HEK293T (cell line): ENCODE measurements at regions not wholly inside any gene's neighbourhood (a gene's known extent, or its start where the extent isn't known, plus 50 kb on each side); places are given as distances from the start of the nearest gene placed in this dataset.
"Not testable (repeated sequence)": the region's sequence is repeated elsewhere in the genome, so short reads cannot be mapped to it uniquely, and the experiment has no call there.

Experiments
- CTCF ChIA-PET: fragments of 350-600 bp; formaldehyde crosslinking; extraction: SDS; loops from one replicate; lab custom pipeline; 2021; ENCODE audit warnings: antibody characterized with exemption, inconsistent platforms; lab: Yijun Ruan, JAX
- POLR2A ChIA-PET: fragments of 350-600 bp; formaldehyde crosslinking; extraction: SDS; loops from one replicate; lab custom pipeline; 2020; ENCODE audit warnings: antibody characterized with exemption, inconsistent platforms; lab: Yijun Ruan, JAX
- DNase-seq: peaks from one replicate; pipeline ENCODE4 v3.0.0; 2012; ENCODE audit warnings: mixed read lengths; ENCODE audit errors: extremely low spot score
- ARNT ChIP-seq: fragments of 450-650 bp; IDR thresholded peaks from 2 replicates; pipeline ENCODE4 v1.6.1; 2017; ENCODE audit warnings: mild to moderate bottlenecking
- BHLHE40 ChIP-seq: fragments of 450-650 bp; IDR thresholded peaks from 2 replicates; pipeline ENCODE4 v1.6.1; 2016; ENCODE audit warnings: mild to moderate bottlenecking, moderate library complexity, borderline replicate concordance
- CTBP1 ChIP-seq: fragments of 450-650 bp; IDR thresholded peaks from 2 replicates; pipeline ENCODE4 v1.6.1; 2016; ENCODE audit warnings: borderline replicate concordance
- ELF4 ChIP-seq: fragments of 450-650 bp; IDR thresholded peaks from 2 replicates; pipeline ENCODE4 v1.6.1; 2017; ENCODE audit warnings: antibody characterized with exemption
- FOXA1 ChIP-seq: fragments of 450-650 bp; IDR thresholded peaks from 2 replicates; pipeline ENCODE4 v1.6.1; 2016; ENCODE audit warnings: mild to moderate bottlenecking
- FOXK2 ChIP-seq: fragments of 450-650 bp; IDR thresholded peaks from 2 replicates; pipeline ENCODE4 v1.6.1; 2016; ENCODE audit warnings: mild to moderate bottlenecking
- FOXM1 ChIP-seq: fragments of 450-650 bp; IDR thresholded peaks from 2 replicates; pipeline ENCODE4 v1.6.1; 2017; ENCODE audit warnings: mild to moderate bottlenecking, borderline replicate concordance
- HDGF ChIP-seq: fragments of 450-650 bp; IDR thresholded peaks from 2 replicates; pipeline ENCODE4 v1.6.1; 2017; ENCODE audit warnings: antibody characterized with exemption, borderline replicate concordance
- L3MBTL2 ChIP-seq: fragments of 450-650 bp; conservative IDR thresholded peaks from 2 replicates; pipeline ENCODE4 v1.6.1; 2016; ENCODE audit warnings: mild to moderate bottlenecking
- LEF1 ChIP-seq: fragments of 450-650 bp; IDR thresholded peaks from 2 replicates; pipeline ENCODE4 v1.6.1; 2017; ENCODE audit warnings: mild to moderate bottlenecking, borderline replicate concordance
- NFRKB ChIP-seq: fragments of 450-650 bp; IDR thresholded peaks from 2 replicates; pipeline ENCODE4 v1.6.1; 2016; ENCODE audit warnings: mild to moderate bottlenecking, moderate library complexity
- PKNOX1 ChIP-seq: fragments of 450-650 bp; IDR thresholded peaks from 2 replicates; pipeline ENCODE4 v1.6.1; 2016
- SP1 ChIP-seq: fragments of 450-650 bp; IDR thresholded peaks from 2 replicates; pipeline ENCODE4 v1.6.1; 2017
- SUZ12 ChIP-seq: fragments of 450-650 bp; IDR thresholded peaks from 2 replicates; pipeline ENCODE4 v1.6.1; 2016; ENCODE audit warnings: mild to moderate bottlenecking
- TARDBP ChIP-seq: fragments of 450-650 bp; IDR thresholded peaks from 2 replicates; pipeline ENCODE4 v1.6.1; 2016
- ZNF384 ChIP-seq: fragments of 450-650 bp; IDR thresholded peaks from 2 replicates; pipeline ENCODE4 v1.6.1; 2016

- no peak for DNase-seq
- ChIA-PET POLR2A (no interaction called here), CTCF (no interaction called here)
- TF ChIP-seq NFRKB, result no peak
- TF ChIP-seq TARDBP, result no peak
- no peak for TF ChIP-seq HDGF
- no peak for TF ChIP-seq L3MBTL2
- TF ChIP-seq ARNT, result no peak
- no peak for TF ChIP-seq LEF1
- no peak for TF ChIP-seq ZNF384
- TF ChIP-seq FOXM1, result no peak
- no peak for TF ChIP-seq BHLHE40
- TF ChIP-seq FOXK2, result no peak
- TF ChIP-seq FOXA1, result no peak
- no peak for TF ChIP-seq SUZ12
- TF ChIP-seq PKNOX1, result no peak
- no peak for TF ChIP-seq ELF4
- TF ChIP-seq CTBP1, result no peak
- TF ChIP-seq SP1, result no peak
Observed at GRCh38 chr12:33771889-33772288, 250.4 kb upstream of the ALG10 start.

- POLR2A ChIA-PET, DNase-seq, CTCF ChIA-PET: not testable (repeated sequence)
Observed at GRCh38 chr12:33773091-33773490, 249.2 kb upstream of the ALG10 start.

- TF ChIP-seq HDGF (no peak), TARDBP (no peak), LEF1 (no peak), CTBP1 (no peak)
- no peak for DNase-seq
- ChIA-PET POLR2A (no interaction called here), CTCF (no interaction called here)
Observed at GRCh38 chr12:33786532-33786931, 235.8 kb upstream of the ALG10 start.

- TF ChIP-seq SUZ12 (no peak), PKNOX1 (no peak), ZNF384 (no peak), FOXM1 (no peak)
- CTCF ChIA-PET, result no interaction called here
- POLR2A ChIA-PET, result no interaction called here
- DNase-seq, result no peak
Observed at GRCh38 chr12:33794954-33795353, 227.3 kb upstream of the ALG10 start.

GRCh38 chr12:33795536-33795935 is 226.8 kb upstream of the ALG10 start:
- ChIA-PET CTCF (no interaction called here), POLR2A (no interaction called here)
- TF ChIP-seq FOXK2, result no peak
- no peak for DNase-seq

- POLR2A ChIA-PET, result no interaction called here
- TF ChIP-seq PKNOX1 (no peak), HDGF (no peak), FOXK2 (no peak), ARNT (no peak), ZNF384 (no peak), CTBP1 (no peak), FOXM1 (no peak)
- CTCF ChIA-PET, result no interaction called here
- no peak for DNase-seq
Observed at GRCh38 chr12:33813536-33813935, 208.8 kb upstream of the ALG10 start.

GRCh38 chr12:33817713-33818112 is 204.6 kb upstream of the ALG10 start:
- DNase-seq, result no peak
- TF ChIP-seq NFRKB (no peak), LEF1 (no peak), ELF4 (no peak), ZNF384 (no peak), L3MBTL2 (no peak), FOXK2 (no peak), BHLHE40 (no peak), FOXM1 (no peak), FOXA1 (no peak), CTBP1 (no peak), SUZ12 (no peak), PKNOX1 (no peak)
- ChIA-PET POLR2A (no interaction called here), CTCF (no interaction called here)
